Calu3 (cell line): ENCODE measurements at regions not wholly inside any gene's neighbourhood (a gene's known extent, or its start where the extent isn't known, plus 50 kb on each side); places are given as distances from the start of the nearest gene placed in this dataset.

Experiments used
- BruUV-seq: library from RNA; stranded (reverse); fragments of 400-500 nt; replicated peaks from 2 replicates; lab custom pipeline; 2021; lab: Mats Ljungman, UMichigan
- CTCF ChIA-PET: fragments of 300-600 bp; sonication (Branson Sonifier 250); formaldehyde crosslinking; loops from one replicate; lab custom pipeline; 2022; ENCODE audit warnings: antibody characterized with exemption; lab: Charles Lee
- DNase-seq: peaks from one replicate; pipeline ENCODE4 v3.0.0; 2022
- H3K27ac Mint-ChIP-seq: one replicate; pipeline ENCODE4 v1.8.0; 2022; ENCODE audit warnings: mixed read lengths; ENCODE audit not compliant: unreplicated experiment
- H3K27me3 Mint-ChIP-seq: one replicate; pipeline ENCODE4 v1.8.0; 2022; ENCODE audit warnings: mixed read lengths; ENCODE audit not compliant: unreplicated experiment
- H3K36me3 Mint-ChIP-seq: one replicate; pipeline ENCODE4 v1.8.0; 2022; ENCODE audit warnings: mild to moderate bottlenecking, moderate library complexity, mixed read lengths; ENCODE audit not compliant: insufficient read depth, unreplicated experiment
- H3K4me1 Mint-ChIP-seq: one replicate; pipeline ENCODE4 v1.8.0; 2022; ENCODE audit warnings: mild to moderate bottlenecking, low read depth, mixed read lengths; ENCODE audit not compliant: unreplicated experiment
- H3K4me3 Mint-ChIP-seq: one replicate; pipeline ENCODE4 v1.8.0; 2022; ENCODE audit warnings: mild to moderate bottlenecking, low read depth, moderate library complexity, mixed read lengths; ENCODE audit not compliant: unreplicated experiment
- H3K9me3 Mint-ChIP-seq: one replicate; pipeline ENCODE4 v1.8.0; 2022; ENCODE audit warnings: low read depth, mixed read lengths; ENCODE audit not compliant: unreplicated experiment
- intact Hi-C: fragments of 100-400 bp; cut with micrococcal nuclease; formaldehyde crosslinking; loops from one replicate; pipeline ENCODE4 v1.10.0; 2022; ENCODE audit not compliant: unreplicated experiment
- TF ChIP-seq, protein P1 (sequence below): fragments of 200-600 bp; IDR thresholded peaks from one replicate; pipeline ENCODE4 v1.8.0; 2022; ENCODE audit warnings: antibody characterized with exemption; ENCODE audit not compliant: unreplicated experiment

DNA sequence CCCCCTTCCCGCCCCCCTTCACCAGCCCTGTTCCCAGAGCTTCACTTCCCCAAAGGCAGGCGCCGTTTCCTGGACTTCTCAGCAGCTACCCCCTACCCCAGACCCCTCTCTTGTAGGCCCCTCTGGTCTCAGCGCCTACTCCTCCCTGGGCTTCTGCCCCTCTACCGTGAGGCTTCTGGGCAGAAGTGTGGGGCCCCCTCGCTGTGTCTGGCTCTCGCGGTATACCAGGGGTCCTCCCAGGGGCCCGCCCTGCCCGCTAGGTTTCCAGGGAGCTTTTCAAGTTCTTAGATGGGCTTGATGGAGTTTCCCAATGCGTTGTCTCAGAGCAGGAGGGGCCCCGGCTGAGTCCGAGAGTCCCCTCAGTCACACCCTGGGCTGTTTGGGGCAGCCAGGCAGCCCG, 247.1 kb downstream of the SEC14L1 start:
- H3K9me3 Mint-ChIP-seq: no peaks in the 10 kb centered on the region
- DNase-seq: no peak
- peaks cover 56% of the 10 kb centered on the region for H3K36me3 Mint-ChIP-seq
- TF ChIP-seq, protein P1, sequence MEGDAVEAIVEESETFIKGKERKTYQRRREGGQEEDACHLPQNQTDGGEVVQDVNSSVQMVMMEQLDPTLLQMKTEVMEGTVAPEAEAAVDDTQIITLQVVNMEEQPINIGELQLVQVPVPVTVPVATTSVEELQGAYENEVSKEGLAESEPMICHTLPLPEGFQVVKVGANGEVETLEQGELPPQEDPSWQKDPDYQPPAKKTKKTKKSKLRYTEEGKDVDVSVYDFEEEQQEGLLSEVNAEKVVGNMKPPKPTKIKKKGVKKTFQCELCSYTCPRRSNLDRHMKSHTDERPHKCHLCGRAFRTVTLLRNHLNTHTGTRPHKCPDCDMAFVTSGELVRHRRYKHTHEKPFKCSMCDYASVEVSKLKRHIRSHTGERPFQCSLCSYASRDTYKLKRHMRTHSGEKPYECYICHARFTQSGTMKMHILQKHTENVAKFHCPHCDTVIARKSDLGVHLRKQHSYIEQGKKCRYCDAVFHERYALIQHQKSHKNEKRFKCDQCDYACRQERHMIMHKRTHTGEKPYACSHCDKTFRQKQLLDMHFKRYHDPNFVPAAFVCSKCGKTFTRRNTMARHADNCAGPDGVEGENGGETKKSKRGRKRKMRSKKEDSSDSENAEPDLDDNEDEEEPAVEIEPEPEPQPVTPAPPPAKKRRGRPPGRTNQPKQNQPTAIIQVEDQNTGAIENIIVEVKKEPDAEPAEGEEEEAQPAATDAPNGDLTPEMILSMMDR: no peak
- no peak overlapping the region for H3K27ac Mint-ChIP-seq
- H3K4me3 Mint-ChIP-seq: no peak overlapping the region
- BruUV-seq: no TSS peak
- CTCF ChIA-PET: no interaction called here
- intact Hi-C loops: no loop called here
- peaks cover 54% of the 10 kb centered on the region for H3K4me1 Mint-ChIP-seq
- H3K27me3 Mint-ChIP-seq: no peaks in the 10 kb centered on the region

DNA sequence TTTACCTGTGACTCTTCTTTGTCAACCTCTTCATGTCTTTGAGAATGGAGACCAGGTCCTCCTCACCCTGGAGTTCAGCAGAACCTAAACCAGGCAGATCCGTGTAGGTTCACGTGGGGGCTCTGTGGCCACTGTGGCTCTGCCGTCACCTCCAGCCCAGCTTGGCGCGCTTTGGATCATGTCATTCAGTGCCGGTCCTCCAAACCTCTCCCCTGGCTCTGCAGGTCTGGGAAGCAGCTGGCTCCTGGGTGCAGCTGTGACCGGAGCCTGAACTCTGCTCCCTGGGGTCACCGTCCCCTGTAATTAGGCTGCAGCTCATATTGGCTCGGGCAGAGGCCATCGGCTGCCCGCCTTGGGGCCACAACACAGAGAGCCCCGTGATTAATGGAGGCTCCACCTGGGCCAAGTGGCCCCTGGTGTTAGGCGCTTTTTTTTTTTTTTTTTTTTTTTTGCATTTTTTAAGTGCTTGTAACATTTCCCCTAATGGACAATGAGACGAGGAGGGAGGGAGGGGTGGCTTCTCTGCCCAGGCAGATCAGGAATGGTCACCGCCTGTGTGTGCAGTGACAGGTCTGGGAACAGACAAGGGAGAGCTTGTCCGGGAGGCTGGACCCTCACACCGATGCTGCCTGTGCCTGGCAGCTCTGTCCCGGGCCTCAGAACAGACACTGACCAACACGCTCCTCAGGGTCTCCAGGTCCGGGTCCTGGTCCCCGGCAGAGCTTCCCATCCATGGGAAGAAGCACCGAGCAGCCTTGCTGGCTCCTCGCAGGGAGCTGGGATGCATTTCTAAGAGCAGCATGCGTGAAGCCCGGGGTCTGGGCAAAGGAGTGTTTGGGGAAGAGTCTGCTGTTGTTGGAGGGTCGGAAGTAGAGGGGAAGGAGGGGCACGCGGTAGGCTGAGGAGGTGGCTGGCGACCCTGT, 247.9 kb downstream of the SEC14L1 start:
- BruUV-seq: no TSS peak
- H3K36me3 Mint-ChIP-seq: peaks cover 61% of the 10 kb centered on the region
- no peak overlapping the region for H3K4me3 Mint-ChIP-seq
- peaks cover 53% of the 10 kb centered on the region for H3K4me1 Mint-ChIP-seq
- H3K9me3 Mint-ChIP-seq: no peaks in the 10 kb centered on the region
- intact Hi-C loops: no loop called here
- TF ChIP-seq, protein P1: no peak
- CTCF ChIA-PET: no interaction called here
- no peak overlapping the region for H3K27ac Mint-ChIP-seq
- no peaks in the 10 kb centered on the region for H3K27me3 Mint-ChIP-seq
- DNase-seq: no peak

DNA sequence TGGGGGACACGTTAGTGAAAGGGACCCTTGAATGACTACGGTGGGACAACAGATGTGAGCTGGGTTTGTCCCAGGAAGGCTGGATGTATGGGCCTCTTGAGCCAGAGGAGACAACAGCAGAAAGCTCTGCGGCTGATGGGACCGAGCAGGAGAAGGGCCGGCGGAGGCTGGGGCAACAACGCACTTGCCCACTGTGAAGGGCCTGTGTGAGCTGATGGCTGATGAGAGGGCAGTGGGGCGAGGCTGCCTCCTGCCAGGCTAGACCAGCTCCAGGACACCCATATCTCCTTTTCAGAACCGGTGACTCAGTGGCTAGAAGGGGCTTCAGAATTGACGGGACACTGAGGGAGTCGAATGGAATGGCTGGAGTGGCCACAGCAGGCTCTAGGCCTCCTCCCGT, 250.1 kb downstream of the SEC14L1 start:
- Mint-ChIP-seq H3K4me1 (peaks cover 47% of the 10 kb centered on the region), H3K36me3 (peaks cover 51% of the 10 kb centered on the region), H3K4me3 (no peak overlapping the region), H3K27me3 (no peaks in the 10 kb centered on the region), H3K9me3 (no peaks in the 10 kb centered on the region), H3K27ac (peak overlapping the region; percentile 85)
- no TSS peak for BruUV-seq
- intact Hi-C loops: loop anchor here (5.0 kb wide), 1 partner anchor 49 kb away; no protein-coding TSS in a partner anchor
- CTCF ChIA-PET: interaction anchor here (0.6 kb wide), 1 partner anchor 43 kb away, joined by 3 read pairs; no protein-coding TSS in a partner anchor
- DNase-seq: no peak
- TF ChIP-seq, protein P1: no peak

DNA sequence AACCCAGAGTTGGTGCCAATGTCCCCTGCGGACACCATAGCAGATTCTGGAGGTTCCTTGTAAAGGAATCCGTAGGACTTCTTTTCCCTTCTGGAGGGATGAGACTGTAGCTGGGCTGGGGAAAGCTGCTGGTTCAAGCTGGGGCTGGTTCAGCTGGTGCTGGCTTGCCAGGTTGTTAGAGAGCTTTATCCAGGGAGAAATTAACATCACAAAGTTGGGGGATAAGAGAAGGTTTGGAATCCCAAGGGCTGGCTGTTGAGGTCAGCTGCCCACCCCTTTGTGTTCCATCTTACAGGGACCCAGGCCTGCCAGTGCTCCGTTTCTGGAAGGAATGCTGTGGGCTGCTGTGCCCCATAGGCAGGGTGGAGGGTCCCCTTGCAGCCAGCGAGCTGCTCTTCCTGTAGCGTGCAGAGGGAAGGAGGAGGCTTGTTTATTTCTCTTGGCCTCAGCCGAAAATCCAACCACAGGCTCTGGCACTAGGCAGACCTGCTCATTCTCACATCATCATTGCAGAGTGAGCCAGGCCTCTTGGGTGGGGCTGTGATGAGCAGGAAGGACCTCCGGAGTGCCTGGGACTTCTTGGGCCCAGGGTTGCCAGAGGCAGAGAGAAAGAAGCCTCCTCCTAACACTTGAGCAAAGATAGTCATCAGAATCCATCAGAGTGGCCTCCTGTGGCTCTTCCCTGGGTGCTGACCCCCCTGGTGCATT, 251.1 kb downstream of the SEC14L1 start:
- intact Hi-C loops: loop anchor here (5.0 kb wide), 1 partner anchor 50 kb away; no protein-coding TSS in a partner anchor
- H3K27ac Mint-ChIP-seq: peak overlapping the region; percentile 85
- BruUV-seq: no TSS peak
- H3K9me3 Mint-ChIP-seq: no peaks in the 10 kb centered on the region
- peak; percentile 44 for DNase-seq
- H3K27me3 Mint-ChIP-seq: no peaks in the 10 kb centered on the region
- H3K4me3 Mint-ChIP-seq: peak overlapping the region; percentile 42
- H3K4me1 Mint-ChIP-seq: peaks cover 47% of the 10 kb centered on the region
- CTCF ChIA-PET: interaction anchor here (0.6 to 1.9 kb wide), 5 partner anchors 21 to 1671 kb away, joined by 3 to 8 read pairs (median 3); no protein-coding TSS in a partner anchor
- peaks cover 47% of the 10 kb centered on the region for H3K36me3 Mint-ChIP-seq
- TF ChIP-seq, protein P1: no peak
